ENCODE measurements at regions not wholly inside any gene's neighbourhood (a gene's known extent, or its start where the extent isn't known, plus 50 kb on each side); places are given as distances from the start of the nearest gene placed in this dataset.

DNA sequence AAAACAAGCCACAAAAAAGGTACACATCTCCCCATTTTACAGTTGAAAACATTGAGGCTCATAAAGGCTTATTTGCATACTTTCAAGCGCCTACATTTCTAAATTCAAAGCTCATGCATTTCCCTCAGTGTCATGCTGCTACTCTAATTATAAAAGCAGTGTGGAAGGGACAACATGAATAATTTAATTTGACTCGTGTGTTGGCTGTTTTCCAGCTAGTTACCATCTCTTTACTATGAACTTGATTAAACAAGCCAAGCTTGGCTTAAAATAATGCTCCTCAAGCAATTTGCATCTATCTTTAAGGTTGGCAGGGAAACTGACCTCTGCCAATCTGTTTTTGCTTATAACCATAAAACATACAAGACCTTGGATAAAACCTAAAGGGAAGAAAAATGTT is 252.5 kb upstream of the NEIL3 start:
- no peak for DNase-seq (ENCODE audit: low spot score)
- in situ Hi-C loops (cut with MboI; ENCODE audit: low sequenced_read_pairs, unreplicated experiment): no loop called here
- TF ChIP-seq, protein P1, sequence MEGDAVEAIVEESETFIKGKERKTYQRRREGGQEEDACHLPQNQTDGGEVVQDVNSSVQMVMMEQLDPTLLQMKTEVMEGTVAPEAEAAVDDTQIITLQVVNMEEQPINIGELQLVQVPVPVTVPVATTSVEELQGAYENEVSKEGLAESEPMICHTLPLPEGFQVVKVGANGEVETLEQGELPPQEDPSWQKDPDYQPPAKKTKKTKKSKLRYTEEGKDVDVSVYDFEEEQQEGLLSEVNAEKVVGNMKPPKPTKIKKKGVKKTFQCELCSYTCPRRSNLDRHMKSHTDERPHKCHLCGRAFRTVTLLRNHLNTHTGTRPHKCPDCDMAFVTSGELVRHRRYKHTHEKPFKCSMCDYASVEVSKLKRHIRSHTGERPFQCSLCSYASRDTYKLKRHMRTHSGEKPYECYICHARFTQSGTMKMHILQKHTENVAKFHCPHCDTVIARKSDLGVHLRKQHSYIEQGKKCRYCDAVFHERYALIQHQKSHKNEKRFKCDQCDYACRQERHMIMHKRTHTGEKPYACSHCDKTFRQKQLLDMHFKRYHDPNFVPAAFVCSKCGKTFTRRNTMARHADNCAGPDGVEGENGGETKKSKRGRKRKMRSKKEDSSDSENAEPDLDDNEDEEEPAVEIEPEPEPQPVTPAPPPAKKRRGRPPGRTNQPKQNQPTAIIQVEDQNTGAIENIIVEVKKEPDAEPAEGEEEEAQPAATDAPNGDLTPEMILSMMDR (IDR thresholded peaks at IDR 0.05; ENCODE audit: borderline replicate concordance, control extremely low read depth, extremely low read depth, insufficient read depth, missing control alignments): no peak

DNA sequence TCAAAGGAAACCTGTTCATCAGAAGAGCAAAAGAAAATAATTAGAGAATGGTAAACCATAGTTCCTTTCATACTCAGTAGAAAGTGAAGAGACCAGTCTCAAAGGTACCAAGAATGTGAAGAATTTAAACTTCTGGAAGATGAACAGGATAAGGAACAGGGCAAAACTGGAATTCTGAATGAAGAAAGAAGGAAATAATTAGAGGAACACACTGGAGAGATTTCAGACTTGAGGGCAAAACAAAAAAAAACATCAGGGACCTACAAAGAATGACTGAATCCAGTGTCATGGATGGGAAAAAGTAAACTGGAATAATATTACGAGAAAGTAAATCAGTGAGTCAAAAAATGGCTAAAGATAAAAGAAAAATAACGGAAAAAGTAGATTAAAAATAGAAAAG is 245.6 kb upstream of the NEIL3 start:
- DNase-seq (ENCODE audit: low spot score): no peak
- TF ChIP-seq, protein P1 (IDR thresholded peaks at IDR 0.05; ENCODE audit: borderline replicate concordance, control extremely low read depth, extremely low read depth, insufficient read depth, missing control alignments): no peak
- in situ Hi-C loops (cut with MboI; ENCODE audit: low sequenced_read_pairs, unreplicated experiment): no loop called here

DNA sequence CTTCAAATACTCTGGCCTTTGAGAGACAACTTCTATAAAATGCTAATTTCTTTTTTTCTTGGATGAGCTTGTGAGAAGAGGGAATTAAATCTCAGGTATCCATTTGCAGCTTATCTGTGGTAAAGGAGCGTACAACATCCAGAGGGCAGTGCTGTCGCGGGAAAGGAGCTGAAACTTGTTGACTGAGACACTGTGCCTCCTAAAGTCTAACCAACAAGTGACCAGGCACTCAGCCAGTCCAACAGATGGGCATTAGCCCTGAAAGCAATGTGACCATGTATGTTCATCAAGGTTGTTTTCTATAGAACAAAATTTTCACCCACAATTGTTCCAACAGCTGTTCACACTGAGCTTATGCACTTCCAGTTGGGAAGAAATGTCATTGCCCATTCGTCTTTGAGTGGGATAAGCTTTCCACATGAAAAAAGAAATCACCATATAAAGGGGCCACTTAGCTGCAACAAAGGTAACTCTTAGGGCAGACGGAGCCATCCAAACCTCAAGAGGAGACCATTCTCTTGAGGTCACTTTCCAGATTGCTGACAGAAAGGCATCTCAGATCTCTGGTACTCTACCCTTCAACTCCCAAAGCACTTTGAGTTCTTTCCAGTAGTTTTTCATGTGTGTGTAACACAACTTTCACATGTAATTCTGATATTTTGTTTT is 244.8 kb upstream of the NEIL3 start:
- in situ Hi-C loops (cut with MboI; ENCODE audit: low sequenced_read_pairs, unreplicated experiment): no loop called here
- TF ChIP-seq, protein P1 (IDR thresholded peaks at IDR 0.05; ENCODE audit: borderline replicate concordance, control extremely low read depth, extremely low read depth, insufficient read depth, missing control alignments): no peak
- DNase-seq (ENCODE audit: low spot score): no peak

DNA sequence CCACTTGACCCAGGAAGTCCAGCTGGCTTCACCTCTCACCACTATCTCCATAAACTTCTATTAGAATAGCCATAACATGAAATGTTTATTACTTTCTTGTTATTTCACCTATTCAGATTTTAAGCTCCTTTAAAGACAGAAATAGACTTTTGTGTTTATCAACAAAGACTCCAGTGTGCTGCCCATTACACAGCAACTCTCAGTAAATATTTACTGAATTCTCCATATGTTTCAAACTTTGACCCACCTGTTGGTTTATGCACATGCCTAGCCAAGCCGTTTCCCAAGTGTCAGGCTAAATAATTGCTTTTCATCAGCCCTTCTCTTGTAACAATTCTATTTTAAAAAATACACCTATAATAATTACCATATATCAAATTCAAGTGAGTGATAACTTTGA is 242.9 kb upstream of the NEIL3 start:
- in situ Hi-C loops (cut with MboI; ENCODE audit: low sequenced_read_pairs, unreplicated experiment): no loop called here
- no peak for DNase-seq (ENCODE audit: low spot score)
- TF ChIP-seq, protein P1 (IDR thresholded peaks at IDR 0.05; ENCODE audit: borderline replicate concordance, control extremely low read depth, extremely low read depth, insufficient read depth, missing control alignments): no peak

DNA sequence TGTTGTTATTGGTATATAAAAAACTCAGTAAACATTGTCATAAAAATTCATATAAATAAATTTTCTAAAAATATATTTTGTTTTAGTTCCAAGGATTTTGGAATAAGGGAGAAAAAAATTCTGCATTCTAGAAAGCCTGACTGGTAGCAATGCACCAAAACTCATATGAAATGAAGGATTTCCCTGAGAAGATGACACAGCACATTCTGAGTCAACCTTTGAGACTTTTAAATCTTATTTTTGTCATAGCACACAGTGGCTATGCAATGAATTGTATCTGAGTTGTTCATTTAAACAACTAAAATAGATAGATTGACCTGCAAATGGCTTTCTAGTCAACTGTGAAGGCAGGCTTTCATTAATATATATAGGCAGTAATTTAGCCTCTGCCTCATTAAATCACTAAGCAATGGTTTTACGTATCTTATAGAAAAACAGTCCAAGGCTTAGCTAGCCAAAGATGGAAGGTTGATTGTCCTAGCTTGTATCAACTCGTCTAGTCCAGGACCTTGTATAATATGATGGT is 239.1 kb upstream of the NEIL3 start:
- TF ChIP-seq, protein P1 (IDR thresholded peaks at IDR 0.05; ENCODE audit: borderline replicate concordance, control extremely low read depth, extremely low read depth, insufficient read depth, missing control alignments): no peak
- DNase-seq (ENCODE audit: low spot score): no peak
- in situ Hi-C loops (cut with MboI; ENCODE audit: low sequenced_read_pairs, unreplicated experiment): no loop called here

DNA sequence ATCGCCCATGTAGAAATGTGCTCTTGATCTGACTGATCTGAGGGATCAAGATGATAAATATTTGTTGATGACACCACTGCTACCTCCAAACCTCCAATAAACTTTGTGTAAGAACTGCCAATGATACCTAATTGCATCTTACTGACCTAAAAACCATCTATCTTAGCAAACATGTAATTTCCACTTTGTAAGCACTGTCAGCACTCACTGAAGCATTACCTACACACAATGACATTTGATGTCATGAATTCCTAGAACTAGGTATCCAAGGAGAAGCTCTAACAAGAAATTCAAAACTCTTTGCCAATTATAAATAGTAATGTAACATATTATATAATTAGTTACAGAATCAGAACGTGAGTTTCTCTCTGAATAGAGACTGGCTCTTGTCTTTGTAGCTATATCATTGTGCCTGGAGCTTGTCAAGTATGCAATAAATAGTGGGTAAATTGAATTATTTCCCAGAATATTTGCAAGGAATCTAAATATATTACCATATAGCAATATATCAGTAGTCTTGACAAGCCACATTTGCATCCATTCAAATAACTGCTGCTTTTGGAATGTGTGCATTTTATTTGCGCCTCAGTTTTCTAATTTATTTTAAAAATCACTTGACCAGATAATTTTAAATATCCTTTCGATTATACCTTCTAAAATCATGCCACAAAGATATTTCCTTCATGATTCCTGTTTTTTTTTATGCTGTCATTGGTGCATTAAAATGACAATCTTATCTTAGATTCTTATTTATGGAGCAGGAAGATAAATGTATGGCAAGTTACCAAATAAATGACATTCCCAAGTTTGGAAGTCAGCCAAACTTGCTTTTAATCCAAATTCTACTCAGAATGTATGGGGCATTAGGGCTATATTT is 232.3 kb upstream of the NEIL3 start:
- in situ Hi-C loops (cut with MboI; ENCODE audit: low sequenced_read_pairs, unreplicated experiment): no loop called here
- DNase-seq (ENCODE audit: low spot score): no peak
- TF ChIP-seq, protein P1 (IDR thresholded peaks at IDR 0.05; ENCODE audit: borderline replicate concordance, control extremely low read depth, extremely low read depth, insufficient read depth, missing control alignments): no peak
